Glutamatergic neuron (in vitro differentiated cells): ENCODE measurements at regions not wholly inside any gene's neighbourhood (a gene's known extent, or its start where the extent isn't known, plus 50 kb on each side); places are given as distances from the start of the nearest gene placed in this dataset.

Experiments used
- DNase-seq: peaks from one replicate; pipeline ENCODE4 v3.0.0; 2022
- H3K27ac Mint-ChIP-seq: one replicate; pipeline ENCODE4 v1.8.0; 2020; ENCODE audit warnings: mild to moderate bottlenecking, mixed read lengths, inconsistent platforms; ENCODE audit not compliant: unreplicated experiment
- H3K27me3 Mint-ChIP-seq: one replicate; pipeline ENCODE4 v1.8.0; 2020; ENCODE audit warnings: mild to moderate bottlenecking, moderate library complexity, mixed read lengths, inconsistent platforms; ENCODE audit not compliant: unreplicated experiment
- H3K36me3 Mint-ChIP-seq: one replicate; pipeline ENCODE4 v1.8.0; 2020; ENCODE audit warnings: mild to moderate bottlenecking, mixed read lengths, inconsistent platforms; ENCODE audit not compliant: unreplicated experiment
- H3K4me1 Mint-ChIP-seq: one replicate; pipeline ENCODE4 v1.8.0; 2020; ENCODE audit warnings: mild to moderate bottlenecking, low read depth, mixed read lengths, inconsistent platforms; ENCODE audit not compliant: unreplicated experiment
- H3K4me3 Mint-ChIP-seq: one replicate; pipeline ENCODE4 v1.8.0; 2020; ENCODE audit warnings: mild to moderate bottlenecking, mixed read lengths, inconsistent platforms; ENCODE audit not compliant: unreplicated experiment
- H3K9me3 Mint-ChIP-seq: one replicate; pipeline ENCODE4 v1.8.0; 2020; ENCODE audit warnings: mild to moderate bottlenecking, moderate library complexity, mixed read lengths, inconsistent platforms; ENCODE audit not compliant: unreplicated experiment
- TF ChIP-seq, protein P1 (sequence below): fragments of 200-600 bp; sonication (generic); IDR thresholded peaks from one replicate; pipeline ENCODE4 v1.5.0; 2021; ENCODE audit not compliant: partially characterized antibody, unreplicated experiment

DNA sequence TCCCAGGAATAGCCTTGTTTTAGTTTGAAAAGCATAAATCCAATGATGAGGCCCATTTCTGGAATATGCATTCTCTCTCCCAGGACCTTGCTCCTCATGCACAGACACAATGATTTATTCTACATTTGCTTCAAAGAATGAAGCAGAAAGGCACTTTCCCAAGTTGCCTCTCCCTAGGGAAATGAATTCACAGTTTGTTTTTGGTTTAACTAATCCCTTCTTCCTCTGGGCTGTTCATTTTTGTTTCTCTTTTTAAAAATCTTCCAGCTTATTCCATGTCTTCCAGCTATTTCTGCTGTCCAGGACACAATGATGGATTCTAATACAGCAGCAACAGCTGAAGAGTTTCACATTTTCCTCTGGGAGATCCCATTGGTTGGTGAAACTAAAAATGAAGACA is 1529.2 kb upstream of the TENM4 start:
- no peak overlapping the region for H3K27ac Mint-ChIP-seq

DNA sequence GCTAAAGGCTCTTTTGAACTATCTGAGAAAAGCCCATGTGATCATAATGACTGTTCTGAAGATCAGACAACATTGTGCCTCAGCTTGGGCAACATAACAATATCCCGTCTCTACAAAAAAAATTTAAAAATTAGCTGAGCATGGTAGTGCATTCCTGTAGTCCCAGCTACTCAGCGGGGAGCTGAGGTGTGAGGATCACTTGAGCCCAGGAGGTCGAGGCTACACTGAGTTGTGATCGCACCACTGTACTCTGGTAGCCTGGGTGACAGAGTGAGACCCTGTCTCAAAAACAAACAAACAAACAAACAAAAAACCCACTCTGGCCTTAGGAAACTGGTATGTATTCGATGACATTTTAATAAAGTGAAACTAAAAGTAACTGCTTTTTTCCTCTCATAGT is 1526.8 kb upstream of the TENM4 start:
- Mint-ChIP-seq H3K4me1 (peaks cover 3% of the 10 kb centered on the region), H3K27ac (no peak overlapping the region), H3K36me3 (no peaks in the 10 kb centered on the region), H3K27me3 (no peaks in the 10 kb centered on the region), H3K9me3 (no peaks in the 10 kb centered on the region), H3K4me3 (no peak overlapping the region)
- no peak for DNase-seq
- TF ChIP-seq, protein P1, sequence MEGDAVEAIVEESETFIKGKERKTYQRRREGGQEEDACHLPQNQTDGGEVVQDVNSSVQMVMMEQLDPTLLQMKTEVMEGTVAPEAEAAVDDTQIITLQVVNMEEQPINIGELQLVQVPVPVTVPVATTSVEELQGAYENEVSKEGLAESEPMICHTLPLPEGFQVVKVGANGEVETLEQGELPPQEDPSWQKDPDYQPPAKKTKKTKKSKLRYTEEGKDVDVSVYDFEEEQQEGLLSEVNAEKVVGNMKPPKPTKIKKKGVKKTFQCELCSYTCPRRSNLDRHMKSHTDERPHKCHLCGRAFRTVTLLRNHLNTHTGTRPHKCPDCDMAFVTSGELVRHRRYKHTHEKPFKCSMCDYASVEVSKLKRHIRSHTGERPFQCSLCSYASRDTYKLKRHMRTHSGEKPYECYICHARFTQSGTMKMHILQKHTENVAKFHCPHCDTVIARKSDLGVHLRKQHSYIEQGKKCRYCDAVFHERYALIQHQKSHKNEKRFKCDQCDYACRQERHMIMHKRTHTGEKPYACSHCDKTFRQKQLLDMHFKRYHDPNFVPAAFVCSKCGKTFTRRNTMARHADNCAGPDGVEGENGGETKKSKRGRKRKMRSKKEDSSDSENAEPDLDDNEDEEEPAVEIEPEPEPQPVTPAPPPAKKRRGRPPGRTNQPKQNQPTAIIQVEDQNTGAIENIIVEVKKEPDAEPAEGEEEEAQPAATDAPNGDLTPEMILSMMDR: no peak

More for the DNA sequence above, 1529.2 kb upstream of the TENM4 start:
- no peaks in the 10 kb centered on the region for H3K27me3 Mint-ChIP-seq
- peaks cover 3% of the 10 kb centered on the region for H3K4me1 Mint-ChIP-seq
- no peak for DNase-seq
- TF ChIP-seq, protein P1: no peak
- H3K4me3 Mint-ChIP-seq: no peak overlapping the region
- no peaks in the 10 kb centered on the region for H3K9me3 Mint-ChIP-seq
- H3K36me3 Mint-ChIP-seq: no peaks in the 10 kb centered on the region

DNA sequence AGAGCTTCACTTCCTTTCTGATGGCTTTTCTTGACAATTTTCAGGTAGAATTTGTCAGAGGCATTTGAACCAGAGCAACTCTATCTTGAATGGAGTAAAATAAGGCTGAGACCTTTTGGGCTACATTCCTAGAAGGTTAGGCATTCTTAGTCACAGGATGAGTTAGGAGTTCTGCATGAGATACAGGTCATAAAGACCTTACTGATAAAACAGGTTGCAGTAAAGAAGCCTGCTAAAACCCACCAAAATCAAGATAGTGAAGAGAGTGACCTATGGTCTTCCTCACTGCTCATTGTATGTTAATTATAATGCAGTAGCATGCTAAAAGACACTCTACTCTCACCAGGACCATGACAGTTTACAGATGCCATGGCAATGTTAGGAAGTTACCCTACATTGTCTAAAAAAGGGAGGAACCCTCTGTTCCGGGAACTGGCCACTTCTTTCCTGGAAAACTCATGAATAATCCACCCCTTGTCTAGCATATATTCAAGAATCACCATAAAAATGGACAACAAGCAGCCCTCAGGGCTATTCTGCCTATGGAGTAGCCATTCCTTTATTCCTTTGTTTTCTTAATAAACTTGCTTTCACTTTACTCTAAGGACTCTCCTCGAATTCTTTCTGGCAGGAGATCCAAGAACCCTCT is 1519.7 kb upstream of the TENM4 start:
- H3K4me3 Mint-ChIP-seq: no peak overlapping the region
- no peaks in the 10 kb centered on the region for H3K9me3 Mint-ChIP-seq
- no peak for DNase-seq
- no peaks in the 10 kb centered on the region for H3K4me1 Mint-ChIP-seq
- H3K27me3 Mint-ChIP-seq: no peaks in the 10 kb centered on the region
- H3K27ac Mint-ChIP-seq: no peak overlapping the region
- TF ChIP-seq, protein P1: no peak
- H3K36me3 Mint-ChIP-seq: no peaks in the 10 kb centered on the region

DNA sequence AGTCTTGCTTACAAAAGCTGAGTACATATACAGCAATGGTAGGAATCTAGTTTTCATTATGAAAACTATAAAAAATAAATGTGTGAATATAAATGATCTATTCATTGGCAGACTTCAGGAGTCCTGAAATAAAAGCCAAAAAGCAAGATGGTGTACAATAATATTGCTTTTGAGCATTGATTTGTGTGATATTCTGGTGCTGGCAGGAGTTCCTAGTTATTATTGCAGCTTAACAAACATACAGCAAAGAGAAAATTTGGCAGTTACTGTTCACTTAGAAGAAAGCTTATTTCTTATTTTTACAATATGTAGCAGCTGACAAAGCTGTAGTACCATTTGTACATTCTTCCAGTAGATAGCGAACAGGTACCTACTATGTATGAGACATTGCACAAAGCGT is 1518.9 kb upstream of the TENM4 start:
- Mint-ChIP-seq H3K4me3 (no peak overlapping the region), H3K27ac (no peak overlapping the region), H3K9me3 (no peaks in the 10 kb centered on the region), H3K36me3 (no peaks in the 10 kb centered on the region), H3K4me1 (no peaks in the 10 kb centered on the region), H3K27me3 (no peaks in the 10 kb centered on the region)
- TF ChIP-seq, protein P1: no peak
- DNase-seq: no peak

DNA sequence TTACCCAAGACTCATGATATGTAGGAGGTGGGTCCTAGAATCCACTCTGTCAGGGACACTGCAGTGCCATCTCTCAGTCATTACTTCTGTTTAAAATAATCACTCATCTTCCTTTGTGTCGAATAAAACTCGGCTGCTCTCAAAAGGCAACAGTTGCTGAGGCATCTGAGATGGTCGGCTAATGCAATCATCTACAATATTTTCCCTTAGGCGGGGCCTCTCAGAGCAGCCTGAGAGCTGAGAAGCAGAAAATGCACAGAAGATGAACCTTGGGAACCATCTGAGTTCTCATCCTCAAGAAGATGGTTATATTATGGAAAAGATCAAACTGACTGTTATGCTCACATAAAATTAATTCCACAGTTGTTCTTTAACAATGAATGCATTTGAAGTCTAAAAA is 1518.2 kb upstream of the TENM4 start:
- TF ChIP-seq, protein P1: no peak
- Mint-ChIP-seq H3K36me3 (no peaks in the 10 kb centered on the region), H3K27ac (no peak overlapping the region), H3K4me3 (no peak overlapping the region), H3K9me3 (no peaks in the 10 kb centered on the region), H3K27me3 (peaks cover 1% of the 10 kb centered on the region), H3K4me1 (no peaks in the 10 kb centered on the region)
- no peak for DNase-seq
